22Rv1 (cell line): ENCODE measurements at regions not wholly inside any gene's neighbourhood (a gene's known extent, or its start where the extent isn't known, plus 50 kb on each side); places are given as distances from the start of the nearest gene placed in this dataset.

Experiments
- H3K27ac ChIP-seq: fragments of 450-650 bp; 2 replicates; pipeline ENCODE4 v1.5.1; 2017
- ZFX ChIP-seq: fragments of 450-650 bp; IDR thresholded peaks from 2 replicates; pipeline ENCODE4 v1.6.1; 2017; ENCODE audit warnings: antibody characterized with exemption, borderline replicate concordance
- TF ChIP-seq, protein P1 (sequence below): fragments of 450-650 bp; IDR thresholded peaks from 2 replicates; pipeline ENCODE4 v1.5.1; 2017; ENCODE audit warnings: mild to moderate bottlenecking

DNA sequence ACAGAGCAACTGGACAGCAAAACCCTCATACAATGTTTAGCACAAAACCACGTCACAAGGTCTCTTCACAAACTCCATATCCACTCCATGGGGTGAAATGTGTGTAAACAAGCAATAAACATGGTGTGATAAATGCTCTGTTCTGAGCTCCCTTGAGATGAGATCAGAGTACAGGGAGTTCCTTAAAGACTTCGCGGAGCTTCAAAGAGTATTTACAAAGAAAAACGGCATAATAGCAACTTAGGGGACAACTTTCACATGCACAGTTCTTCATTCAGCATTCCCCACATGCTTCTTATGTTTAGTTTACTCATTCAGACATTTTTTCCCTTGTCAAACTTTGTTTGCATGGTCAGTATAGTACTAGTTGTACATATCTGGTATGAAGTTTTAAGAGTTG lies 52.5 kb upstream of the SUCLG2 start:
- no peak overlapping the region for H3K27ac ChIP-seq
- no peak for TF ChIP-seq ZFX
- TF ChIP-seq, protein P1, sequence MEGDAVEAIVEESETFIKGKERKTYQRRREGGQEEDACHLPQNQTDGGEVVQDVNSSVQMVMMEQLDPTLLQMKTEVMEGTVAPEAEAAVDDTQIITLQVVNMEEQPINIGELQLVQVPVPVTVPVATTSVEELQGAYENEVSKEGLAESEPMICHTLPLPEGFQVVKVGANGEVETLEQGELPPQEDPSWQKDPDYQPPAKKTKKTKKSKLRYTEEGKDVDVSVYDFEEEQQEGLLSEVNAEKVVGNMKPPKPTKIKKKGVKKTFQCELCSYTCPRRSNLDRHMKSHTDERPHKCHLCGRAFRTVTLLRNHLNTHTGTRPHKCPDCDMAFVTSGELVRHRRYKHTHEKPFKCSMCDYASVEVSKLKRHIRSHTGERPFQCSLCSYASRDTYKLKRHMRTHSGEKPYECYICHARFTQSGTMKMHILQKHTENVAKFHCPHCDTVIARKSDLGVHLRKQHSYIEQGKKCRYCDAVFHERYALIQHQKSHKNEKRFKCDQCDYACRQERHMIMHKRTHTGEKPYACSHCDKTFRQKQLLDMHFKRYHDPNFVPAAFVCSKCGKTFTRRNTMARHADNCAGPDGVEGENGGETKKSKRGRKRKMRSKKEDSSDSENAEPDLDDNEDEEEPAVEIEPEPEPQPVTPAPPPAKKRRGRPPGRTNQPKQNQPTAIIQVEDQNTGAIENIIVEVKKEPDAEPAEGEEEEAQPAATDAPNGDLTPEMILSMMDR: no peak

DNA sequence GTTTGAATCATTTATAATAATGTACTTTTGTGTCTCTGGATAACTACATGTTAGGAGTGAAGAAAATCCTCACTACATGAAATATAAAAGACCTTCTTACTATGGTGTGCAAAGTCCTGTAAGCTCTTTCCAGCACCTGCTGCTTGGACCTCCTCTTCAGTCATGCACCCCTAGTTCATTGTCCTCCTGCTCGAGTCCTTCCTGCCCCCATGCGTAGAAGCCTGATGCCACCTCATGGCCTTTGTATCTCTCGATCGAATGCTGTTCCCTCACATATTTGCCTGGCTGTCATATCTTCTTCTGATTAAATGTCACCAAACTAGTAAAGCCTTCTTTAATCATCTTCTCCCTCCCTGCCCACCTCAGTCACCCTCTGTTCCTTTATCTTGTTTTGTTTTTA lies 49.9 kb upstream of the SUCLG2 start:
- no peak overlapping the region for H3K27ac ChIP-seq
- TF ChIP-seq, protein P1: no peak
- TF ChIP-seq ZFX: no peak
